SK-N-MC (cell line): ENCODE measurements at regions not wholly inside any gene's neighbourhood (a gene's known extent, or its start where the extent isn't known, plus 50 kb on each side); places are given as distances from the start of the nearest gene placed in this dataset.

Experiments
- EZH2 ChIP-seq: fragments of 200-600 bp; sonication (generic); IDR thresholded peaks from one replicate; pipeline ENCODE4 v1.6.1; 2017; ENCODE audit warnings: antibody characterized with exemption
- FOXP2 ChIP-seq: optimal IDR thresholded peaks from 2 replicates; pipeline ENCODE3; 2011; ENCODE audit warnings: mild to moderate bottlenecking, moderate library complexity; ENCODE audit not compliant: insufficient read depth; ENCODE audit errors: extremely low read length, control extremely low read depth
- POLR2AphosphoS5 ChIP-seq: IDR thresholded peaks from 2 replicates; pipeline ENCODE4 v1.6.1; 2012; ENCODE audit warnings: mild to moderate bottlenecking, low read depth, low read length, borderline replicate concordance

DNA sequence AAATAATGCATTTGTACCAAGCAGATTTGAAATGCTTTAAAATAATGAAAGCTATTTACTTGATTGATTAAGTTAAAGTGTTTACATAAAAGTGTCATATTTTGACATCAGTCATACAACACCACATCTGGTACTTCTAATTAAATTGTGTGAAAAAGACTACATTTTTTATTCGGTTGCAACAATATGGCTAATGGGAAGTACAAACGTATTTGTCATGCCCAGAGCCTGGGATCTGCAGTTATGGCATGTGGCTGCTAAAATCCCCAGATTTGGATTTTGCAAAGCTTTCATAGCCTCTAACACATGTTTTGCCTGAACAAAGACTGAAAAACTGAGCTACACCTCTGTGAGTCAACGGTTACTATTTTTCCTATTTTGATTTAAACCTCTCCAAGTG is 66.6 kb downstream of the LLPH start:
- TF ChIP-seq POLR2AphosphoS5 (no peak), EZH2 (no peak), FOXP2 (no peak)
